ENCODE measurements at regions not wholly inside any gene's neighbourhood (a gene's known extent, or its start where the extent isn't known, plus 50 kb on each side); places are given as distances from the start of the nearest gene placed in this dataset.

- TF ChIP-seq TBL1XR1 (IDR thresholded peaks at IDR 0.05; ENCODE audit: low read depth, low read length) (no peak), ZNF622 (IDR thresholded peaks at IDR 0.05) (no peak), BCL11A (IDR thresholded peaks at IDR 0.05; ENCODE audit: low read depth, low read length) (no peak), SMC3 (IDR thresholded peaks at IDR 0.05; ENCODE audit: borderline replicate concordance, low read length) (no peak), RAD21 (IDR thresholded peaks at IDR 0.05; ENCODE audit: insufficient read depth, low read depth, low read length) (no peak), SMAD1 (IDR thresholded peaks at IDR 0.05; ENCODE audit: low read depth, partially characterized antibody) (no peak), KLF5 (IDR thresholded peaks at IDR 0.05; ENCODE audit: partially characterized antibody) (no peak), ZZZ3 (IDR thresholded peaks at IDR 0.05; ENCODE audit: control insufficient read depth, insufficient read length, low read depth) (no peak)
- TF ChIP-seq, protein P1, sequence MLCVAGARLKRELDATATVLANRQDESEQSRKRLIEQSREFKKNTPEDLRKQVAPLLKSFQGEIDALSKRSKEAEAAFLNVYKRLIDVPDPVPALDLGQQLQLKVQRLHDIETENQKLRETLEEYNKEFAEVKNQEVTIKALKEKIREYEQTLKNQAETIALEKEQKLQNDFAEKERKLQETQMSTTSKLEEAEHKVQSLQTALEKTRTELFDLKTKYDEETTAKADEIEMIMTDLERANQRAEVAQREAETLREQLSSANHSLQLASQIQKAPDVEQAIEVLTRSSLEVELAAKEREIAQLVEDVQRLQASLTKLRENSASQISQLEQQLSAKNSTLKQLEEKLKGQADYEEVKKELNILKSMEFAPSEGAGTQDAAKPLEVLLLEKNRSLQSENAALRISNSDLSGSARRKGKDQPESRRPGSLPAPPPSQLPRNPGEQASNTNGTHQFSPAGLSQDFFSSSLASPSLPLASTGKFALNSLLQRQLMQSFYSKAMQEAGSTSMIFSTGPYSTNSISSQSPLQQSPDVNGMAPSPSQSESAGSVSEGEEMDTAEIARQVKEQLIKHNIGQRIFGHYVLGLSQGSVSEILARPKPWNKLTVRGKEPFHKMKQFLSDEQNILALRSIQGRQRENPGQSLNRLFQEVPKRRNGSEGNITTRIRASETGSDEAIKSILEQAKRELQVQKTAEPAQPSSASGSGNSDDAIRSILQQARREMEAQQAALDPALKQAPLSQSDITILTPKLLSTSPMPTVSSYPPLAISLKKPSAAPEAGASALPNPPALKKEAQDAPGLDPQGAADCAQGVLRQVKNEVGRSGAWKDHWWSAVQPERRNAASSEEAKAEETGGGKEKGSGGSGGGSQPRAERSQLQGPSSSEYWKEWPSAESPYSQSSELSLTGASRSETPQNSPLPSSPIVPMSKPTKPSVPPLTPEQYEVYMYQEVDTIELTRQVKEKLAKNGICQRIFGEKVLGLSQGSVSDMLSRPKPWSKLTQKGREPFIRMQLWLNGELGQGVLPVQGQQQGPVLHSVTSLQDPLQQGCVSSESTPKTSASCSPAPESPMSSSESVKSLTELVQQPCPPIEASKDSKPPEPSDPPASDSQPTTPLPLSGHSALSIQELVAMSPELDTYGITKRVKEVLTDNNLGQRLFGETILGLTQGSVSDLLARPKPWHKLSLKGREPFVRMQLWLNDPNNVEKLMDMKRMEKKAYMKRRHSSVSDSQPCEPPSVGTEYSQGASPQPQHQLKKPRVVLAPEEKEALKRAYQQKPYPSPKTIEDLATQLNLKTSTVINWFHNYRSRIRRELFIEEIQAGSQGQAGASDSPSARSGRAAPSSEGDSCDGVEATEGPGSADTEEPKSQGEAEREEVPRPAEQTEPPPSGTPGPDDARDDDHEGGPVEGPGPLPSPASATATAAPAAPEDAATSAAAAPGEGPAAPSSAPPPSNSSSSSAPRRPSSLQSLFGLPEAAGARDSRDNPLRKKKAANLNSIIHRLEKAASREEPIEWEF (IDR thresholded peaks at IDR 0.05; ENCODE audit: insufficient replicate concordance, low read depth, low read length): no peak
These were observed 1548.5 kb upstream of the IGFBP7 start (continued) for GRCh38 chr4:58658701-58659100.

GRCh38 chr4:58653251-58653650 lies 1543.1 kb upstream of the IGFBP7 start:
- FAIRE-seq (no peak), ATAC-seq (no peak), DNase-seq (ENCODE audit: low read depth, low spot score) (no peak)
- no peaks in the 10 kb centered on the region for H3K4me1 ChIP-seq (ENCODE audit: control insufficient read depth, insufficient read depth, low read length)
- no peaks in the 10 kb centered on the region for H3K36me3 ChIP-seq (ENCODE audit: control insufficient read depth in 2 of 2, insufficient read depth in 2 of 2, low read length in 1 of 2)
- H4K20me1 ChIP-seq (ENCODE audit: control insufficient read depth, insufficient read depth): no peaks in the 10 kb centered on the region
- in situ Hi-C loops (cut with MboI): no loop called here
- no peak overlapping the region for H2AFZ ChIP-seq (ENCODE audit: control insufficient read depth, low read depth, low read length)
- CTCF ChIA-PET: no interaction called here
- intact Hi-C loops (cut with micrococcal nuclease; ENCODE audit: unreplicated experiment): no loop called here
- H3K79me2 ChIP-seq (ENCODE audit: control insufficient read depth, insufficient read depth, low read length): no peaks in the 10 kb centered on the region
- H3K27ac ChIP-seq (ENCODE audit: control insufficient read depth, insufficient read depth): no peak overlapping the region
- no peak overlapping the region for H3K4me2 ChIP-seq (ENCODE audit: control insufficient read depth, insufficient read depth)
- SMC1A ChIA-PET (ENCODE audit: uncharacterized antibody, unreplicated experiment): no interaction called here
- no TSS peak for BruUV-seq (replicated peaks)
- RAD21 ChIA-PET (ENCODE audit: unreplicated experiment): no interaction called here
- H3K9me3 ChIP-seq (replicated peaks; ENCODE audit: control insufficient read depth, insufficient read depth, low read length): no peaks in the 10 kb centered on the region
- H3K4me3 ChIP-seq: no peak overlapping the region
- POLR2A ChIA-PET: no interaction called here
- 0% methylated on average over 1 of the region's 1 CpG for WGBS (ENCODE audit: insufficient coverage, insufficient replicate concordance, low lambda C conversion rate, missing lambda C conversion rate)
- H3K27me3 ChIP-seq (replicated peaks in 1 of 2; ENCODE audit: control insufficient read depth in 2 of 2, insufficient read depth in 2 of 2, low read length in 1 of 2): no peaks in the 10 kb centered on the region
- no peak overlapping the region for H3K9ac ChIP-seq (ENCODE audit: control insufficient read depth, insufficient read depth, low read length)
- no peak for TF ChIP-seq CHD2 (IDR thresholded peaks at IDR 0.05; ENCODE audit: borderline replicate concordance, low read depth, low read length)
- TF ChIP-seq E2F4 (IDR thresholded peaks at IDR 0.05; ENCODE audit: low read depth, low read length): no peak
- no peak for TF ChIP-seq ESRRA (IDR thresholded peaks at IDR 0.05; ENCODE audit: low read length)
- TF ChIP-seq, protein P2, sequence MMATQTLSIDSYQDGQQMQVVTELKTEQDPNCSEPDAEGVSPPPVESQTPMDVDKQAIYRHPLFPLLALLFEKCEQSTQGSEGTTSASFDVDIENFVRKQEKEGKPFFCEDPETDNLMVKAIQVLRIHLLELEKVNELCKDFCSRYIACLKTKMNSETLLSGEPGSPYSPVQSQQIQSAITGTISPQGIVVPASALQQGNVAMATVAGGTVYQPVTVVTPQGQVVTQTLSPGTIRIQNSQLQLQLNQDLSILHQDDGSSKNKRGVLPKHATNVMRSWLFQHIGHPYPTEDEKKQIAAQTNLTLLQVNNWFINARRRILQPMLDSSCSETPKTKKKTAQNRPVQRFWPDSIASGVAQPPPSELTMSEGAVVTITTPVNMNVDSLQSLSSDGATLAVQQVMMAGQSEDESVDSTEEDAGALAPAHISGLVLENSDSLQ (IDR thresholded peaks at IDR 0.05): no peak
- TF ChIP-seq DPF2 (IDR thresholded peaks at IDR 0.05): no peak
- no peak for TF ChIP-seq HDGF (IDR thresholded peaks at IDR 0.05)
- no peak for TF ChIP-seq KLF5 (IDR thresholded peaks at IDR 0.05; ENCODE audit: partially characterized antibody)
- TF ChIP-seq ATF3 (IDR thresholded peaks at IDR 0.05; ENCODE audit: borderline replicate concordance, extremely low read depth, low read depth, low read length): no peak
- no peak for TF ChIP-seq MTA2 (IDR thresholded peaks at IDR 0.05; ENCODE audit: low read depth)
- no peak for TF ChIP-seq NR2C1 (IDR thresholded peaks at IDR 0.05)

All from GM12878 (cell line).